ENCODE measurements at regions not wholly inside any gene's neighbourhood (a gene's known extent, or its start where the extent isn't known, plus 50 kb on each side); places are given as distances from the start of the nearest gene placed in this dataset.

- Histone ChIP-seq H2AFZ (ENCODE audit: low read length) (no peak overlapping the region), H3F3A (ENCODE audit: low read length, unreplicated experiment) (no peaks in the 10 kb centered on the region), H3K36me3 (ENCODE audit: low read depth, low read length) (no peaks in the 10 kb centered on the region), H3K9ac (ENCODE audit: low read length) (no peak overlapping the region), H3K79me2 (ENCODE audit: low read length) (no peaks in the 10 kb centered on the region), H3K9me2 (replicated peaks; ENCODE audit: low read length) (no peaks in the 10 kb centered on the region), H3K4me3 (ENCODE audit: low read length) (no peak overlapping the region), H3K27me3 (ENCODE audit: low read length) (peaks cover 7% of the 10 kb centered on the region; the same call in 1 of the 2 replicates), H3K9me3 (ENCODE audit: low read length) (no peaks in the 10 kb centered on the region), H3K27ac (ENCODE audit: low read length) (no peak overlapping the region), H3K4me2 (ENCODE audit: low read length) (no peak overlapping the region), H3K4me1 (ENCODE audit: insufficient read depth, low read length) (no peaks in the 10 kb centered on the region), H4K20me1 (ENCODE audit: low read length) (no peaks in the 10 kb centered on the region)
- POLR2A ChIA-PET (ENCODE audit: unreplicated experiment): no interaction called here
- BruUV-seq (replicated peaks): no TSS peak
- ATAC-seq (no peak), DNase-seq (no peak)
- CTCF ChIA-PET: no interaction called here
- intact Hi-C loops (cut with micrococcal nuclease): no loop called here
- TF ChIP-seq EZH2phosphoT487 (IDR thresholded peaks at IDR 0.05; ENCODE audit: borderline replicate concordance, low read length) (no peak), CTCF (conservative IDR thresholded peaks at IDR 0.05; ENCODE audit: low read depth, low read length) (no peak), EZH2 (IDR thresholded peaks at IDR 0.05; ENCODE audit: low read length, unreplicated experiment) (no peak)
These were observed 216.4 kb downstream of the POSTN start for GRCh38 chr13:37382146-37382545.

GRCh38 chr13:37381502-37381901, 217.1 kb downstream of the POSTN start:
- Histone ChIP-seq H2AFZ (ENCODE audit: low read length) (no peak overlapping the region), H3K9ac (ENCODE audit: low read length) (no peak overlapping the region), H4K20me1 (ENCODE audit: low read length) (no peaks in the 10 kb centered on the region), H3K36me3 (ENCODE audit: low read depth, low read length) (no peaks in the 10 kb centered on the region), H3K4me2 (ENCODE audit: low read length) (no peak overlapping the region), H3K4me1 (ENCODE audit: insufficient read depth, low read length) (no peaks in the 10 kb centered on the region), H3K4me3 (ENCODE audit: low read length) (no peak overlapping the region), H3F3A (ENCODE audit: low read length, unreplicated experiment) (no peaks in the 10 kb centered on the region), H3K9me2 (replicated peaks; ENCODE audit: low read length) (no peaks in the 10 kb centered on the region), H3K27ac (ENCODE audit: low read length) (no peak overlapping the region), H3K27me3 (ENCODE audit: low read length) (peaks cover 7% of the 10 kb centered on the region; the same call in 1 of the 2 replicates), H3K9me3 (ENCODE audit: low read length) (no peaks in the 10 kb centered on the region), H3K79me2 (ENCODE audit: low read length) (no peaks in the 10 kb centered on the region)
- ATAC-seq (no peak), DNase-seq (no peak)
- POLR2A ChIA-PET (ENCODE audit: unreplicated experiment): no interaction called here
- TF ChIP-seq EZH2 (IDR thresholded peaks at IDR 0.05; ENCODE audit: low read length, unreplicated experiment): no peak
- TF ChIP-seq EZH2phosphoT487 (IDR thresholded peaks at IDR 0.05; ENCODE audit: borderline replicate concordance, low read length): no peak
- TF ChIP-seq CTCF (conservative IDR thresholded peaks at IDR 0.05; ENCODE audit: low read depth, low read length): no peak
- intact Hi-C loops (cut with micrococcal nuclease): no loop called here
- CTCF ChIA-PET: no interaction called here
- no TSS peak for BruUV-seq (replicated peaks)

- H4K20me1 ChIP-seq (ENCODE audit: low read length): no peaks in the 10 kb centered on the region
- no peak overlapping the region for H3K4me3 ChIP-seq (ENCODE audit: low read length)
- H3K27me3 ChIP-seq (ENCODE audit: low read length): peaks cover 7% of the 10 kb centered on the region; the same call in 1 of the 2 replicates
- intact Hi-C loops (cut with micrococcal nuclease): no loop called here
- no peak for ATAC-seq
- ChIA-PET POLR2A (ENCODE audit: unreplicated experiment) (no interaction called here), CTCF (no interaction called here)
- H3F3A ChIP-seq (ENCODE audit: low read length, unreplicated experiment): no peaks in the 10 kb centered on the region
- no peaks in the 10 kb centered on the region for H3K36me3 ChIP-seq (ENCODE audit: low read depth, low read length)
- no peaks in the 10 kb centered on the region for H3K9me2 ChIP-seq (replicated peaks; ENCODE audit: low read length)
- H2AFZ ChIP-seq (ENCODE audit: low read length): no peak overlapping the region
- H3K79me2 ChIP-seq (ENCODE audit: low read length): no peaks in the 10 kb centered on the region
- H3K9ac ChIP-seq (ENCODE audit: low read length): no peak overlapping the region
- no peak for DNase-seq
- no peak overlapping the region for H3K27ac ChIP-seq (ENCODE audit: low read length)
- no peaks in the 10 kb centered on the region for H3K9me3 ChIP-seq (ENCODE audit: low read length)
- no TSS peak for BruUV-seq (replicated peaks)
- H3K4me2 ChIP-seq (ENCODE audit: low read length): no peak overlapping the region
- no peaks in the 10 kb centered on the region for H3K4me1 ChIP-seq (ENCODE audit: insufficient read depth, low read length)
- TF ChIP-seq EZH2phosphoT487 (IDR thresholded peaks at IDR 0.05; ENCODE audit: borderline replicate concordance, low read length) (no peak), EZH2 (IDR thresholded peaks at IDR 0.05; ENCODE audit: low read length, unreplicated experiment) (no peak), CTCF (conservative IDR thresholded peaks at IDR 0.05; ENCODE audit: low read depth, low read length) (no peak)
These were observed 218.7 kb downstream of the POSTN start for GRCh38 chr13:37379841-37380240.
